Epithelial cell of esophagus (primary cell): ENCODE measurements at regions not wholly inside any gene's neighbourhood (a gene's known extent, or its start where the extent isn't known, plus 50 kb on each side); places are given as distances from the start of the nearest gene placed in this dataset.

Experiments
- DNase-seq: peaks from one replicate; pipeline ENCODE4 v3.0.0; 2010; ENCODE audit warnings: low read depth
- H3K4me3 ChIP-seq: 2 replicates; pipeline ENCODE4 v1.5.1; 2011; ENCODE audit warnings: mild to moderate bottlenecking, low read length, control low read depth
- CTCF ChIP-seq: IDR thresholded peaks from 2 replicates; pipeline ENCODE4 v1.5.1; 2011; ENCODE audit warnings: low read depth, mild to moderate bottlenecking, low read length, control low read depth, inconsistent platforms; ENCODE audit not compliant: insufficient read depth; ENCODE audit errors: missing control alignments

- no peak overlapping the region for H3K4me3 ChIP-seq
- no peak for TF ChIP-seq CTCF
- peak; percentile 18 for DNase-seq
Measured at GRCh38 chr5:96117771-96118651, 156.4 kb upstream of the ELL2 start.

DNA sequence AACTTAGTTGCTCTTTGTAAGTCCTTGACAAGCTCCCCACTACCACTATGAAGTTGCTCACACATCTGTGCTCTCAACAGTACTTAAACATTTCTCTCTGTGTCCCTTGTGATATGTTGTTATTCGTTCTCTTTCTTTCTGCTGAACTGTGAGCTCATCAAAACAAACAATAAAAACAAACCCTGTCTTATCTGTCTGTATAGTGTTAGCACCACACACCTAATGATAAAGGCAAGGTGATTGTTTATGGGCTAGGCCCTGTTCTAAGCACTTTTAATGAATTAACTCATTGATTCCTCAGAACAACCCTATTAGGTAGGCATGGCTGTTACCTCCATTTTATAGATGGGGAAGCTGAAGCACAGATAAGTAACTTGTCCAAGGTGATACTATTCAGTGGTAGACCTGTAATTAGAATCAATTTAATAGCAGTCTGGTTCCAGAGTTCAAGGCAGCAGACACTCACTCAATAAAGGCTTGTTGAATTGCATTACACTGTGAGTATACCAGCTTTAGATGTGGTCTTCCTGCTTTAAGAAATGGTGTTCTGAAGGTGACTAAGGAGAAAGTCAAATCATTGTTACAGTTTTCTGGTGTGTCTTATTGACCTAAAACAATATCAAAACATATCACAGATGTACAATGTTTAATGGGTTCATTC is 153.6 kb upstream of the ELL2 start:
- DNase-seq, result no peak
- no peak overlapping the region for H3K4me3 ChIP-seq
- no peak for TF ChIP-seq CTCF

DNA sequence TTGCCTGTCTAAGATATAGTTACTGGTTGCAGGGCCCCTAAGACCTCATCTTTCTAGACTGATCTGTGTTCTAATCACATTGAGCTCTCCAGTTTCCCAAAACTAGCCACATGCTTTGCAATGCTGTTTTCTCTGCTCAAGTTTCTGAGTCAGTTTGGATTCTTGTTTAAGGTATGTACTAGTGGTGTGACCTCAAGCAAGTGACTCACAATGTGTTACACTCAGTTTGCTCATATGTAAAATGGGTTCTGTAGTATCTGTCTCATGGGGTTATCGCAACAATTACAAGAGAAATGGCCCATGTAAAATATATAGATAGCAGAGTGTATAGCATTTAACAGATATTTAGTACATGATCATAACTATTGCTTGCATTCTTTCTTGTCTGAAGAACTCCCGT is 153.1 kb upstream of the ELL2 start:
- TF ChIP-seq CTCF, result no peak
- DNase-seq, result peak; percentile 83
- no peak overlapping the region for H3K4me3 ChIP-seq

DNA sequence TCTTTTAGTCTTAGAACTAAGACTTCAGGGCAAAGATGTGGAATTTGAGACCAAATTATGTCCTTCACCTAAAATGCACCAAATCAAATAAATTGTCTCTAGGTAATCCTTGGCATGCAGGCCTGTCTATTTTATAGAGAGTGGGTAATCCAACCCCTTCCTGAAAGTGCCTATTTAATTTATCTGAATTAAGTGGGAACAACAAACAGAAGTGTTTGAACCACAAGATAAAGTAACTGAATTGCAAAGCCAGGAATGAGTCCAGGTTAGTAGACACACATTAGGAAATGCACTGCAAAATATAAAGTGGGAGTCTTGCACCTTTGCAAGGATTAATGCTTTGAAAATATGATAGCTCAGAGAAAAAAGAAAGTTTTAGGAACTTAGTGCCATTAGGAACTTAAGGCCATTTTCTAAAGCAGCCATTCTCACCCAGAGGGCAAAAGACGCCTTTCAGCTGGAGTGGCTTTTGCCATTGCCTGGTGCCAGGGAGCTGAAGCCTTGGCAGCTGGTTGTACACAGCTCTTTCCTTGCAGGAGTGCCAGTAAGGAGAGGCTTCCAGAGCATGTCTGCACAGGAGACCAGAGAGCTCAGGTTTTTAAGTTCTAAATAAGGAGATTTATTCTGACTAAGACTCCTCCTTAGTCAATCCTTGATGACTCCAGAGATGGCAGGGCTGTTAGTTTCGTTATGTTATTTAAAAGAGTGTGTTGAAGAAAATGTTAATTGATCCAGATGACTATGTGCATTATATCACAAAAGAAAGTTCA is 151.7 kb upstream of the ELL2 start:
- no peak for TF ChIP-seq CTCF
- DNase-seq, result peak; percentile 93
- no peak overlapping the region for H3K4me3 ChIP-seq

DNA sequence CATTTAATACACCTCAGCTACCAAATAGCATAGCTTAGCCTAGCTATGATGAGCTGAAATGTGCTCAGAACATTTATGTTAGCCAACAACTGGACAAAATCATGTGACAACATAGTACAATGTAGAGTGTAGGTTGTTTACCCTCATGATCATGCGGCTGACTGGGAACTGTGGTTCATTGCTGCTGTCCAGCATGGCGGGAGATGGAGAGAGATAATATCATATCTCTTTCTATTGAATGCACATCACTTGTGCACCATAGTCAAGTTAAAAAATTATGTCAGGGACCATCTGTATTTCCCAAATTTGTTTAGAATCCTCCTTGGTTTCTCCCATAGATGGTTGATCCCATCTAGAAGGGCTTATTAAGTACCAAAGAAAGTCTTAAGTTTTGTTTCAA is 151.1 kb upstream of the ELL2 start:
- H3K4me3 ChIP-seq, result no peak overlapping the region
- no peak for DNase-seq
- no peak for TF ChIP-seq CTCF

GRCh38 chr5:96112123-96112670 is 150.5 kb upstream of the ELL2 start:
- no peak for TF ChIP-seq CTCF
- H3K4me3 ChIP-seq, result no peak overlapping the region
- DNase-seq, result no peak
